Activated T-helper 17 cell treated with anti-CD3 and anti-CD28 coated beads, Interleukin-2, amount 50 U/mL, for 72 hours (primary cell): ENCODE measurements at regions not wholly inside any gene's neighbourhood (a gene's known extent, or its start where the extent isn't known, plus 50 kb on each side); places are given as distances from the start of the nearest gene placed in this dataset.

Experiments
- ATAC-seq: fragments of 150-1000 bp; cut with Tn5 transposase; replicated peaks from 2 replicates; pipeline ENCODE4 v1.10.0; 2021; ENCODE audit warnings: mild to moderate bottlenecking, moderate library complexity
- H3K27ac Mint-ChIP-seq: one replicate; pipeline ENCODE4 v1.8.0; 2022; ENCODE audit warnings: mixed read lengths
- H3K27me3 Mint-ChIP-seq: one replicate; pipeline ENCODE4 v1.8.0; 2022; ENCODE audit warnings: mixed read lengths
- H3K36me3 Mint-ChIP-seq: one replicate; pipeline ENCODE4 v1.8.0; 2022; ENCODE audit warnings: low read depth, mild to moderate bottlenecking, mixed read lengths
- H3K4me1 Mint-ChIP-seq: one replicate; pipeline ENCODE4 v1.8.0; 2022; ENCODE audit warnings: mixed read lengths
- H3K4me3 Mint-ChIP-seq: one replicate; pipeline ENCODE4 v1.8.0; 2022; ENCODE audit warnings: mild to moderate bottlenecking, mixed read lengths
- H3K9me3 Mint-ChIP-seq: one replicate; pipeline ENCODE4 v1.8.0; 2022; ENCODE audit warnings: mixed read lengths

GRCh38 chr2:146265656-146266055 is 1579.2 kb upstream of the ACVR2A start:
- Mint-ChIP-seq H3K27me3 (no peaks in the 10 kb centered on the region), H3K27ac (no peak overlapping the region), H3K4me1 (no peaks in the 10 kb centered on the region), H3K9me3 (no peaks in the 10 kb centered on the region), H3K4me3 (no peak overlapping the region), H3K36me3 (no peaks in the 10 kb centered on the region)
- no peak for ATAC-seq

GRCh38 chr2:146262606-146263005 is 1582.2 kb upstream of the ACVR2A start:
- Mint-ChIP-seq H3K36me3 (no peaks in the 10 kb centered on the region), H3K9me3 (no peaks in the 10 kb centered on the region), H3K27ac (no peak overlapping the region), H3K4me1 (no peaks in the 10 kb centered on the region), H3K4me3 (no peak overlapping the region), H3K27me3 (no peaks in the 10 kb centered on the region)
- no peak for ATAC-seq

DNA sequence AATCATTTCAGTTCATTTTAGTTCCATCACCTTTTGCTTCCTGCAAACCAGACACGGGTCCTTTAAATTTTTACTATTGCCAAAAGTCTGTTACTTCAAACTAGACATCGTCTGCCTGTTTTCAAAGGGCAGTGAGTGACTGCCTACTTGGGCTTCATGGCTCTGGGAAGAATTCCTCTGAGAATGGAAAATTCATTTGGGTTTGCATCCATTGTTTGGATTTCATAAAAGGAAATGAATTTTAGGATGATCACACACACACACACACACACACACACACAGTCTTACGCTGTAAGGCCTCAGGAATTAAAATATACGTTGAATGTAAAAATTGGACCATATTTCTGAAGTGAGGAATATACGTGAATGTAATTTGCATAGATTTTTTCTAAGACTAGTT is 1584.3 kb upstream of the ACVR2A start:
- H3K27ac Mint-ChIP-seq = no peak overlapping the region
- no peaks in the 10 kb centered on the region for H3K27me3 Mint-ChIP-seq
- H3K9me3 Mint-ChIP-seq = peaks cover 6% of the 10 kb centered on the region
- no peaks in the 10 kb centered on the region for H3K36me3 Mint-ChIP-seq
- H3K4me3 Mint-ChIP-seq = no peak overlapping the region
- ATAC-seq = no peak
- H3K4me1 Mint-ChIP-seq = no peaks in the 10 kb centered on the region

- no peak for ATAC-seq
- no peak overlapping the region for H3K27ac Mint-ChIP-seq
- H3K4me3 Mint-ChIP-seq = no peak overlapping the region
- no peaks in the 10 kb centered on the region for H3K4me1 Mint-ChIP-seq
- H3K9me3 Mint-ChIP-seq = peaks cover 9% of the 10 kb centered on the region
- H3K27me3 Mint-ChIP-seq = no peaks in the 10 kb centered on the region
- no peaks in the 10 kb centered on the region for H3K36me3 Mint-ChIP-seq
Measured at GRCh38 chr2:146259816-146260215, 1585.0 kb upstream of the ACVR2A start.

GRCh38 chr2:146258071-146258470 is 1586.8 kb upstream of the ACVR2A start:
- Mint-ChIP-seq H3K4me1 (no peaks in the 10 kb centered on the region), H3K27me3 (no peaks in the 10 kb centered on the region), H3K27ac (no peak overlapping the region), H3K4me3 (no peak overlapping the region), H3K9me3 (peaks cover 9% of the 10 kb centered on the region), H3K36me3 (no peaks in the 10 kb centered on the region)
- ATAC-seq = no peak

DNA sequence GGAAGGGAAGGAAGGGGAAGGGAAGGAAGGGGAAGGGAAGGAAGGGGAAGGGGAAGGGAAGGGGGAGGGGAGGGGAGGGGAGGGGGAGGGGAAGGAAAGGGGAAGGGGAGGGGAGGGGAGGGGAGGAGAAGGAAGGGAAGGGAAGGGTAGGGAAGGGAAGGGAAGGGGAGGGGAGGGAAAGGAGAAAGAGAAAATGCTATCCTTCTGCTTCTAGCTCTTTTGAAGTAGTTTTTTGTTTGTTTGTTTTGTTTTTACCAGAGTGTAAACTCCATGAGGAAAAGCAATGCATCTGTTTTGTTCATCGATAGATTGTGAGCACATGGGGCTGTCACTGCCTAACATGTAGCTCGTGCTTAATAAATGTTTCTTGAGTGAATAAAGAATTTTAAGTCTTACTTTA is 1592.7 kb upstream of the ACVR2A start:
- Mint-ChIP-seq H3K36me3 (no peaks in the 10 kb centered on the region), H3K9me3 (peaks cover 9% of the 10 kb centered on the region), H3K4me1 (no peaks in the 10 kb centered on the region), H3K27me3 (no peaks in the 10 kb centered on the region), H3K27ac (no peak overlapping the region), H3K4me3 (no peak overlapping the region)
- no peak for ATAC-seq

DNA sequence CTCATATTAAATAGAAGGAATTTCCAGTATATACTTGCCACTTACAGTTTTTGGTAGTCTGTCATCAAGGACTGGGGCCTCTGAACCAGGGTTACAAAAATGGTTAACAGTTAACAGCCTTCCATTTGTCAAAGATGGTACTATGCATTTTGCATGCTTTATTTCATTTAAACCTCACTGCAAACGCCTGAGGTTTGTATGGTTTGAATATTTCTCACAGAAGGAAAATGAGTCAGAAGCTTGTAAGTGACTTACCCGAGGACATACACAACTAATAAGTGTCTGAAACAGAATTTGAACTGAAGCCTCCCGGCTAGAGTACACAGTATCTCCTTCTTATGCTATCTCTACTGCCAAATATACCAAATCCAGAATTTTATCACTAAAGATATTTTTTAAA is 1593.5 kb upstream of the ACVR2A start:
- no peak overlapping the region for H3K4me3 Mint-ChIP-seq
- no peak for ATAC-seq
- H3K27me3 Mint-ChIP-seq = no peaks in the 10 kb centered on the region
- H3K27ac Mint-ChIP-seq = no peak overlapping the region
- H3K36me3 Mint-ChIP-seq = no peaks in the 10 kb centered on the region
- peaks cover 9% of the 10 kb centered on the region for H3K9me3 Mint-ChIP-seq
- no peaks in the 10 kb centered on the region for H3K4me1 Mint-ChIP-seq

DNA sequence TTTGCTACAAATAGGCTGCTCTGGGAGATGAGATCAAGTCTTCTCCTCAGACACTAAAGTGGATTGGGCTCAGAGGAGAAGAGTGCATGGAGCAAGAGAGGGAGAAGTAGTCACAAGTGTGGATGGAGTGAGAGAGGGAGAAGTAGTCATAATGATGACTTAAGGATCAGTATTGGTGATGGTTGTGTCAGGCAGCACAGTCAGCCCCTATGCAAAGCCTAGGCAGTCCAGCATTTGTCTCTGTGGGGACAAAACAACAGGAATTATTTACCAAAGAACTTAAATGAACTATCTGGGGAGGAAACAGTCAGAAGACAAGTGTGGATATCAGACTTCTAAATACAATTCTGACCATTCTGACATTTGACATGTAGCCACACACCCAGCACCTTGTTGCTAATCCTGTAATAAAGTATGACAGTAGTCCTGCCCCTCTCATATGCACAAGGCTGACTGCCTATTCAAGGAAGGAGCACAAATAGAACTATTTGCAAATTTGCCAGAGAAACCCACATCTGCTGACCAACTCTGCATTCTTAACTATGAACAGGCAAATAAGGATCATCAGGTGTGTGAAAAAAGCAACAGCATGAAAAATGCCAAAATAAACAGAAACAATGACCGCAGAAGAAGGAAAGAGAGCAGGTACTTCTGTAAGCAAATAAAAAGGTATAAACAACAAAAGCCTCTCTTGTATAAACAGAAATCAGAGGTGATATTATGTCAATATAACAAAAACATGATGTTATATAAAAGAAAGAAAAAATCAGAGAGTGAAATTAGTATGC is 1597.9 kb upstream of the ACVR2A start:
- Mint-ChIP-seq H3K4me1 (no peaks in the 10 kb centered on the region), H3K27ac (no peak overlapping the region), H3K27me3 (no peaks in the 10 kb centered on the region), H3K4me3 (no peak overlapping the region), H3K9me3 (no peaks in the 10 kb centered on the region), H3K36me3 (no peaks in the 10 kb centered on the region)
- ATAC-seq = no peak

- no peaks in the 10 kb centered on the region for H3K9me3 Mint-ChIP-seq
- no peak overlapping the region for H3K27ac Mint-ChIP-seq
- H3K27me3 Mint-ChIP-seq = no peaks in the 10 kb centered on the region
- no peaks in the 10 kb centered on the region for H3K36me3 Mint-ChIP-seq
- no peak for ATAC-seq
- no peaks in the 10 kb centered on the region for H3K4me1 Mint-ChIP-seq
- no peak overlapping the region for H3K4me3 Mint-ChIP-seq
Measured at GRCh38 chr2:146246002-146246735, 1598.7 kb upstream of the ACVR2A start.

GRCh38 chr2:146244830-146245229 is 1600.0 kb upstream of the ACVR2A start:
- H3K27ac Mint-ChIP-seq = no peak overlapping the region
- no peak overlapping the region for H3K4me3 Mint-ChIP-seq
- H3K4me1 Mint-ChIP-seq = no peaks in the 10 kb centered on the region
- no peaks in the 10 kb centered on the region for H3K36me3 Mint-ChIP-seq
- no peak for ATAC-seq
- no peaks in the 10 kb centered on the region for H3K27me3 Mint-ChIP-seq
- peaks cover under 1% of the 10 kb centered on the region for H3K9me3 Mint-ChIP-seq

GRCh38 chr2:146244131-146244530 is 1600.7 kb upstream of the ACVR2A start:
- Mint-ChIP-seq H3K27ac (no peak overlapping the region), H3K4me1 (no peaks in the 10 kb centered on the region), H3K4me3 (no peak overlapping the region), H3K9me3 (peaks cover 5% of the 10 kb centered on the region), H3K27me3 (no peaks in the 10 kb centered on the region), H3K36me3 (no peaks in the 10 kb centered on the region)
- no peak for ATAC-seq

- Mint-ChIP-seq H3K27me3 (no peaks in the 10 kb centered on the region), H3K4me3 (no peak overlapping the region), H3K4me1 (no peaks in the 10 kb centered on the region), H3K27ac (no peak overlapping the region), H3K36me3 (no peaks in the 10 kb centered on the region), H3K9me3 (peaks cover 5% of the 10 kb centered on the region)
- no peak for ATAC-seq
Measured at GRCh38 chr2:146241023-146241422, 1603.8 kb upstream of the ACVR2A start.

GRCh38 chr2:146240391-146240790 is 1604.4 kb upstream of the ACVR2A start:
- Mint-ChIP-seq H3K36me3 (no peaks in the 10 kb centered on the region), H3K4me1 (no peaks in the 10 kb centered on the region), H3K27me3 (no peaks in the 10 kb centered on the region), H3K9me3 (peaks cover 5% of the 10 kb centered on the region), H3K4me3 (no peak overlapping the region), H3K27ac (no peak overlapping the region)
- no peak for ATAC-seq

DNA sequence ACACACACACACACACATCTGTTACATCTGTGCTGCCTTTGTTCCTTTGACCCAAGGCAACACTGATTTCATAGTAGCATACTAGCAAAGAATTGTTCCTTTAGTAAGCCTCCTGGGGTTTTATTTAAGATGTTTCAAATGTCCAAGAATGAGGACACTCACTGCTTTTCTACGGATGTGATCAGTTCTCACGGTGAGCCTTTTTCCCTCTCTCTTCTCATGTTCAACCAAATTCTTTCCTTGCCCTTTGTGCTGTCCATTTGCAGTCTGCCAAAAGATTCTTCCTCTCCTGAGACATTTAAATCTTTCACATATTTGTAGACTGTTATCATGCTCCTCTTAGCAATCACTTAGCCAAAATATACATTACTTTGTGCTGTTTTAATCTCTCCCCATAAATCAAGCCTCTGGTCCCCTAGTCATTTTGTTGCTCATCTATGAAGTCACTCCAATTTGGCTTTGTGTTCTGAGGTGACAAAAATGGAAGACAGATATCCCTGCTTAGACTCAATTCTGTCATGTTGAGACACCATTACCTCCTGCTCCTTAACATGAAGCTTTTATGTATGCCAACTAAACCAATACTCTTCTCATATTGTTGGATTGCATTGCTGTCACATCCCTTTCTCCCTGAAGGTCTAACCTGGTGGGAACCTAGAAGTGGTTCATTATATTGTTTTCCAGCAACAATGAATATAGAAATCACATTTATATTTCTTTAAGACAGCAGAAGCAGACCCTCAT is 1605.3 kb upstream of the ACVR2A start:
- Mint-ChIP-seq H3K4me3 (no peak overlapping the region), H3K9me3 (peaks cover 5% of the 10 kb centered on the region), H3K4me1 (no peaks in the 10 kb centered on the region), H3K27me3 (no peaks in the 10 kb centered on the region), H3K36me3 (no peaks in the 10 kb centered on the region), H3K27ac (no peak overlapping the region)
- no peak for ATAC-seq
